ENCODE measurements at regions not wholly inside any gene's neighbourhood (a gene's known extent, or its start where the extent isn't known, plus 50 kb on each side); places are given as distances from the start of the nearest gene placed in this dataset.

DNA sequence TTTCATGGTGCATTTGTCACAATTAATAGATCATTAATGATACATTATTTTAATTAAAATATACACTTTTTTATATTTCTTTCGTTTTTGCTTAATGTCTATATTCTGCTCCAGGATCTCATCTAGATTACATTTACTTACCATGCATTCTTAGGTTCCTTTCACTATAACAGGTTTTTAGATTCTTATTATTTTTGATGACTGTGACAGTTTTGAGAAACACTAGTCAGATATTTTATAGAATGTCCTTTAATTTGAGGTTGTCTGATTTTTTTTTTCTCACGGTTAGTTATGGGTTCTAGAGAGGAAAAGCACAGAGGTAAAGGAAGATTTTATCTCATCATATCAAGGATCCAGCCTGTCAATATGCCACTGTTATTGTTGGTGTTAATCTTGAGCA lies 595.8 kb upstream of the BCHE start:
- TF ChIP-seq RAD21 (IDR thresholded peaks at IDR 0.05; ENCODE audit: low read length) (no peak), SIN3A (IDR thresholded peaks at IDR 0.05; ENCODE audit: borderline replicate concordance, low read depth, low read length) (no peak)
